ENCODE measurements at regions not wholly inside any gene's neighbourhood (a gene's known extent, or its start where the extent isn't known, plus 50 kb on each side); places are given as distances from the start of the nearest gene placed in this dataset.

DNA sequence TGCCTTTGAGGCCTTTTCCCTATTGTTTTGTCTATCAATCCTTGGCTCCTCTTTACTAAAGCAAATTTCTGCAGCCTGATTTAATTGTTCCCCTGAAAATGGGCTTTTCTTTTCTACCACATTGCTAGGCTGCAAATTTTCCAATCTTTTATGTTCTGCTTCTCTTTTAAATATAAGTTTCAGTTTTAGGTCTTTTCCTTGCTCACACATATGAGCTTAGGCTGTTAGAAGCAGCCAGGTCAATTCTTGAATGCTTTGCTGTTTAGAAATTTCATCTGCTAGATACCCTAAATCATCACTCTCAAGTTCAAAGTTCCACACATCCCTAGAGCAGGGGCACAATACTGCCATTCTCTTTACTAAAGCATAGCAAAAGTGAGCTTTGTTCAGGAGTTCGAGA lies 159.6 kb downstream of the ARL4A start:
- TF ChIP-seq CTCF (IDR thresholded peaks at IDR 0.05) (no peak), POLR2A (IDR thresholded peaks at IDR 0.05) (no peak)
